Left cardiac atrium (tissue), 4 donors: ENCODE measurements at regions not wholly inside any gene's neighbourhood (a gene's known extent, or its start where the extent isn't known, plus 50 kb on each side); places are given as distances from the start of the nearest gene placed in this dataset.
"Not testable (repeated sequence)": the region's sequence is repeated elsewhere in the genome, so short reads cannot be mapped to it uniquely, and the experiment has no call there.

Experiments
- ATAC-seq, 2 donors: fragments of 200-7000 bp; cut with Tn5 transposase; one replicate each; pipeline ENCODE4 v1.9.1; 2020; ENCODE audit warnings: mild to moderate bottlenecking in 2 of 2, moderate library complexity in 2 of 2
- DNase-seq: peaks from one replicate; pipeline ENCODE4 v3.0.0-alpha.2; 2020
- intact Hi-C, 2 donors: fragments of 100-400 bp; cut with DNase I; formaldehyde crosslinking; loops; one replicate each; pipeline versions ENCODE4 v1.14.1 to v1.15.1; 2022 to 2023
- donor health status: DM: no; HTN: yes; CAD: no.
- donor health status: DM: no; HTN: yes; CAD: no; lungs with severe emphysema.
- donor health status: DM: yes; HTN: yes; CAD: no.
- donor health status: Dilated cardiomyopathy.

- intact Hi-C loops = no loop called here
Observed at GRCh38 chr4:28811025-28811424, 1909.1 kb upstream of the PCDH7 start.

DNA sequence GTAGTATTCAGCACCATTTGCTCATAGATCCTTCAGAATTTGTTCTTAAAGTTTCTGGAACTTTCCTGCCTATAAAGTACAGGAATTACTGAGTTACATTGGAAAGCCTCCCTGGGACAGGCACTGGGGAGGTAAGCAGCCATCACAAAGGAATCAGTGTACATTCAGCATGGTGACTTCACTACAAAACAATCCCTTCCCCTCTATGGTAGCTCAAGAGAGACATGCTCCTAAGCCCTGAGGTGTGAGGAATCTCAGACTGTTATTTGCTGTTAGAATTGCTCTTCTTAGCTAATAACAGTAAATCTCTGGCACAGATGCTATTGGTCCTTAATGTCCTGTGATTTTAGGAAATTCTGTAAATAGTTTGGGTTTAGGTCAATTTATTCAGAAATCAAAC lies 1898.0 kb upstream of the PCDH7 start:
- ATAC-seq (no peak), DNase-seq (no peak)
- intact Hi-C loops = no loop called here

More at GRCh38 chr4:28811025-28811424, 1909.1 kb upstream of the PCDH7 start:
- no peak for ATAC-seq
- no peak for DNase-seq

DNA sequence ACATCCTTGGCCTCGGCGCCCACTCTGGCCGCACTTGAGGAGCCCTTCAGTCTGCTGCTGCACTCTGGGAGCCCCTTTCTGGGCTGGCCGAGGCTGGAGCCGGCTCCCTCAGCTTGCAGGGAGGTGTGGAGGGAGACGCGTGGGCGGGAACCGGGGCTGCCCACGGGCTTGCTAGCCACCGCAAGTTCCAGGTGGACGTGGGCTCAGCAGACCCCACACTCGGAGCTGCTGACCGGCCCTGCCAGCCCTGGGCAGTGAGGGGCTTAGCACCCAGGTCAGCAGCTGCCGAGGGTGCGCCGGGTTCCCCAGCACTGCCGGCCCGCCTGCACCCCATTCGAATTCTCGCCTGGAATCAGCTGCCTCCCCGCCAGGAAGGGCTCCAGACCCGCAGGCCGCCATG lies 1892.3 kb upstream of the PCDH7 start:
- ATAC-seq = no peak
- intact Hi-C loops = no loop called here
- no peak for DNase-seq

DNA sequence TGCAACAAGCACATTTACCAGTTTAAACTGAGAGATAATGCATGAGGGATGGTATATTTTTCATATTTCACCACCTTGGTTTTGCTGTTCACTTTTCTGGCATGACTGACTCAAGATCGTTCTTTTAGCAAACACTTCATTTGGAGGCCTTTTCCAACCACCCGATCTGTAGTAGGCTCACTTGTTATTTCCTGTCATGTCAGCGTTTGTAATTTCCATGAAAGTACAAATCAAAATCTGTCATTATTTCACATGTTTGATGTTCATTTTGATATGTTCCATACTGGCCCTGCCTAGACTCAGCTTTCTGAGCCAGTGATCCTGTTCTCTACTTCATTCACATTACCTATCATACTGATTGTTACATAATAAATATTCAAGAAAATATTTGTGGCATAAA lies 1888.3 kb upstream of the PCDH7 start:
- DNase-seq (no peak), ATAC-seq (no peak)
- intact Hi-C loops = loop anchor here in 1 of 2 donors (1.0 kb wide), 1 partner anchor 8 kb away; no protein-coding TSS in a partner anchor

DNA sequence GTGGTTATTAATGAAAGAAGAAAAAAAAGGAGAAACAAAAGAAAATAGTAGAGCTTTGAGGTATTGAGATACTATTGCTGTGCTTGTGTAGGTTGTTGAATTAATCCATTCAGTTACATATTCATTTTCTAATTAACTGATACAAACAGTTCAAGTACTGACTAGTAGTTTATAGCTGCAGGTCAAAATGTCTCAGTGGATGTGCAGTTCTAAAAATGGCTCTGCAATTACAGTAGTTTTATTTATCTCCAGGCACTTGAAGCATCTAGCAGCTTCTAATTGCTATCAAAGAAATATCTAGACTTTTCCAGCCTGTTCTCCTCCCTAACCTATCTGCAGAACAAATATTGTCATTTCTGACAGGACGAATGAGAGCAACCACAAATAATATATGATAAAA lies 1887.7 kb upstream of the PCDH7 start:
- ATAC-seq = no peak
- DNase-seq = no peak
- intact Hi-C loops = no loop called here

- ATAC-seq = no peak
Observed at GRCh38 chr4:28834120-28834519, 1886.0 kb upstream of the PCDH7 start.

GRCh38 chr4:28835501-28835900 lies 1884.7 kb upstream of the PCDH7 start:
- no peak for ATAC-seq

More at GRCh38 chr4:28834120-28834519, 1886.0 kb upstream of the PCDH7 start:
- intact Hi-C loops = no loop called here
- DNase-seq = no peak

DNA sequence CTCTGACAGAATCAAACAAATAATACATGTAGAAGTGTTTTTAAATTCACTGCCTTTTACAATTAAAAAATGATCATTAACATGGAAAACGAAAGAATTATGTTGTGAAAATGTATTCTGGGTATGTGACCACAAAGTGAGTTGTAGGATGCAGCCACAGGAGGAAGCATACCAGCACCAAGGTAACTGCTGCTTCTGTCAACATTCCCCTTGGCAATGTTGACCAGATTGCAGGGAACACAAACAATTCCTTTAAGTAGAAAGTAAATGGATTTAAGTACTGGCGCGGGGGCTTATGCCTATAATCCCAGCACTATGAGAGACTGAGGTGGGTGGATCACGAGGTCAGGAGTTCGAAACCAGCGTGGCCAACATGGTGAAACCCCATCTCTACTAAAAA lies 1877.9 kb upstream of the PCDH7 start:
- ATAC-seq = no peak
- DNase-seq = no peak
- intact Hi-C loops = no loop called here

More at GRCh38 chr4:28835501-28835900, 1884.7 kb upstream of the PCDH7 start:
- no peak for DNase-seq
- intact Hi-C loops = no loop called here

- no peak for DNase-seq
- ATAC-seq = no peak
- intact Hi-C loops = no loop called here
Observed at GRCh38 chr4:28845158-28845557, 1875.0 kb upstream of the PCDH7 start.

GRCh38 chr4:28857028-28857427 lies 1863.1 kb upstream of the PCDH7 start:
- ATAC-seq, DNase-seq, intact Hi-C loops: not testable (repeated sequence)

GRCh38 chr4:28868841-28869240 lies 1851.3 kb upstream of the PCDH7 start:
- ATAC-seq (no peak), DNase-seq (no peak)
- intact Hi-C loops = no loop called here

GRCh38 chr4:28879178-28879577 lies 1841.0 kb upstream of the PCDH7 start:
- DNase-seq (no peak), ATAC-seq (no peak)
- intact Hi-C loops = no loop called here

DNA sequence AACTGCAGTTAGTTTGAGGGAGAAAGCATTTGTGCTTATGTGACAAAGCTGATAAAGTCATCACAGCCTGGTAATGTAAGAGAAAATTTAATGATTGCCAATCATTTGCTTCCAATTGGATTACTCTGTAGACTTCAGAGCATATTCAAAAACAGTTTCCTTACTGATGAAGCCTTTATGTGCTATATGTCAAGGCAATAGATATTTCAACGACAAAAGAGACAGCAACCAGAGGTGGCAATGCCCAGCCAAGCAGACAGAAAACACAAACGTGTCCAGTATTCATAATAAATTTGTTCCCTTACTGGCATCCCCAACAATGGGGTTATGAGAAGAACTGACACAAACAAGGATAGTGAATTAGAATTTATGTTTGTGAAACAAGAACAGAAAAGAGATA lies 1840.3 kb upstream of the PCDH7 start:
- DNase-seq (no peak), ATAC-seq (no peak)
- intact Hi-C loops = no loop called here

DNA sequence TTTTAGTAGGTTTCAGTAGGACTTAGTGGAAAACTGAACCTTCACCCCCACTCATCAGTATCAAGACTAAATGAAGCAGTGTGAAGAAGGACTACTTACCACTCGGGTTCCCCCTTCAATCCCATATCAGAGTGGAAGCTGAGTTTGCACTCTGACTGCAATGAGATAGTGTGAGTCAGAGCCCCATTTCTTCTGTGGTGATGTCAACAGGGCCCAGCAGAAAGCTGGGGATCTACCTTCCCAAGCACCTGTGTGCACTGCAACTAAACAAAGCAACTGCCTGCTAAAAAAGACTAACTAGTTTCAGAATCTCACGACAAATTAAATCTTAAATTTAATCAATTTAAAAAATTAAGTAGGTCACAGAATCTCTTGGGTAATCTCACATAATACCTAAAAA lies 1837.0 kb upstream of the PCDH7 start:
- DNase-seq = no peak
- intact Hi-C loops = no loop called here
- no peak for ATAC-seq

GRCh38 chr4:28886934-28887333 lies 1833.2 kb upstream of the PCDH7 start:
- intact Hi-C loops = no loop called here
- no peak for ATAC-seq
- no peak for DNase-seq

- intact Hi-C loops = no loop called here
- ATAC-seq (no peak), DNase-seq (no peak)
Observed at GRCh38 chr4:28890949-28891775, 1829.0 kb upstream of the PCDH7 start.

- intact Hi-C loops = no loop called here
- no peak for DNase-seq
- no peak for ATAC-seq
Observed at GRCh38 chr4:28913466-28913865, 1806.7 kb upstream of the PCDH7 start.

DNA sequence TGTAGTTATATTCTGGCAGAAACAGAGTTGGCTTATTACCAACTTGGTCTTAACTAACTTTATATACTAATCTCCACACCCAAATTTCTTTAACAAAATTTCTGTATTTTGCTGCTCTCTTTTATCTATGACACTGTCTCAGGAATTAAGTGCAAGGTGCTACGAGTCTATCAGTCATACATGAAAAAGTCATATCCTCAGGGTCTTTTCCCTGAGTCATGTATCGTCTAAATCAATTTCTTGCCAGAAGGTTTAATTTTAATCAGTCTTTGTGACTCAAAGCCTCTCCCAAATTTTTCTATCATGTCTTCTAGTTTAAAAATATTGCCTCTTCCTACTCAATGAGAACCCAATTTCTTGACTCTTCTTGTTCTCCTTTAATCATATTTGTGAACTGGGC lies 1803.6 kb upstream of the PCDH7 start:
- no peak for DNase-seq

GRCh38 chr4:28918871-28919270 lies 1801.3 kb upstream of the PCDH7 start:
- no peak for ATAC-seq
- intact Hi-C loops = no loop called here

More for the DNA sequence above, 1803.6 kb upstream of the PCDH7 start:
- ATAC-seq = no peak
- intact Hi-C loops = no loop called here

GRCh38 chr4:28921886-28922285 lies 1798.3 kb upstream of the PCDH7 start:
- intact Hi-C loops = no loop called here

More at GRCh38 chr4:28918871-28919270, 1801.3 kb upstream of the PCDH7 start:
- DNase-seq = no peak

DNA sequence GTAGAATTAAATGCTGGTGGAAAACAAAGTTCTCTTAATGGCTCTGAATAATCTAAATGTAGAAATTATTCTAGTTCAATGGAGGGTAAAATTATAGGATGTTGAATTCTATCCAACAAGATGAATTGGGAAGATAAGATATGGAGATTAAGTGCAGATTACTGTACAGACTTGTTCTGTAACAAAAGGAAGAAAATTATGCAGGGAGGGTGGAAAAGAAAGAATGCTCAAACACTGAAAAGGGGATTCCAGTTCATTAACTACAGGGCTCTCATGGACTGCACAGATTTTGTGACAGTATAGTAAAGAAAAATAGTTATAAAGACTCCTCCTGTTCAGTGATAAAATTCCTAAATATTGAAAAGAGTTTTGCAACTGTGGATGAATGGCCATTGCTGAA lies 1794.0 kb upstream of the PCDH7 start:
- DNase-seq = no peak
- intact Hi-C loops = no loop called here
- no peak for ATAC-seq

More at GRCh38 chr4:28921886-28922285, 1798.3 kb upstream of the PCDH7 start:
- ATAC-seq (no peak), DNase-seq (no peak)
